ENCODE measurements at regions not wholly inside any gene's neighbourhood (a gene's known extent, or its start where the extent isn't known, plus 50 kb on each side); places are given as distances from the start of the nearest gene placed in this dataset.

GRCh38 chr14:58850011-58850410, 212.2 kb downstream of the DACT1 start:
- TF ChIP-seq GATA2 (IDR thresholded peaks at IDR 0.05; ENCODE audit: low read depth, low read length): no peak
- TF ChIP-seq GATA3 (IDR thresholded peaks at IDR 0.05; ENCODE audit: low read depth, low read length): no peak
